Smooth muscle cell (in vitro differentiated cells): ENCODE measurements at regions not wholly inside any gene's neighbourhood (a gene's known extent, or its start where the extent isn't known, plus 50 kb on each side); places are given as distances from the start of the nearest gene placed in this dataset.

ENCODE experiments used
- DNase-seq: peaks from one replicate; lab custom pipeline; 2025; ENCODE audit not compliant: unreplicated experiment; lab: John Stamatoyannopoulos, UW
- H2AFZ ChIP-seq: fragments of 200-600 bp; sonication (generic); 2 replicates; pipeline ENCODE4 v1.6.0; 2016; ENCODE audit warnings: antibody characterized with exemption, low read depth, mild to moderate bottlenecking
- H3F3A ChIP-seq: fragments of 200-600 bp; sonication (generic); 2 replicates; pipeline ENCODE4 v1.6.0; 2017; ENCODE audit warnings: antibody characterized with exemption, low read depth
- H3K27ac ChIP-seq: fragments of 200-600 bp; sonication (generic); 2 replicates; pipeline ENCODE4 v1.5.1; 2016; ENCODE audit warnings: low read depth, mild to moderate bottlenecking
- H3K27me3 ChIP-seq: fragments of 200-600 bp; sonication (generic); 2 replicates; pipeline ENCODE4 v1.6.1; 2016; ENCODE audit warnings: low read depth, mild to moderate bottlenecking
- H3K36me3 ChIP-seq: fragments of 200-600 bp; sonication (generic); 2 replicates; pipeline ENCODE4 v1.5.1; 2016; ENCODE audit warnings: low read depth
- H3K4me1 ChIP-seq: fragments of 200-600 bp; sonication (generic); 2 replicates; pipeline ENCODE4 v1.5.1; 2016; ENCODE audit warnings: low read depth
- H3K4me2 ChIP-seq: fragments of 200-600 bp; sonication (generic); 2 replicates; pipeline ENCODE4 v1.6.0; 2016; ENCODE audit warnings: mild to moderate bottlenecking
- H3K4me3 ChIP-seq: fragments of 200-600 bp; sonication (generic); 2 replicates; pipeline ENCODE4 v1.5.1; 2016; ENCODE audit warnings: mild to moderate bottlenecking
- H3K79me2 ChIP-seq: fragments of 200-600 bp; sonication (generic); 2 replicates; pipeline ENCODE4 v1.6.0; 2016; ENCODE audit warnings: low read depth, mild to moderate bottlenecking
- H3K9ac ChIP-seq: fragments of 200-600 bp; sonication (generic); 2 replicates; pipeline ENCODE4 v1.6.0; 2016; ENCODE audit warnings: low read depth
- H3K9me3 ChIP-seq: fragments of 200-600 bp; sonication (generic); replicated peaks from 2 replicates; pipeline ENCODE4 v1.5.1; 2016; ENCODE audit warnings: low read depth
- H4K20me1 ChIP-seq: fragments of 200-600 bp; sonication (generic); 2 replicates; pipeline ENCODE4 v1.6.0; 2016; ENCODE audit warnings: low read depth
- WGBS: methylation state at CpG from one replicate; pipeline ENCODE4 v1.1.7; 2016; ENCODE audit warnings: low lambda C conversion rate; 5-methylcytosine and 5-hydroxymethylcytosine counted together
- TF ChIP-seq, protein P1 (sequence below): fragments of 200-600 bp; sonication (generic); IDR thresholded peaks from 2 replicates; pipeline ENCODE4 v1.5.1; 2017; ENCODE audit warnings: borderline replicate concordance, mild to moderate bottlenecking, antibody characterized with exemption; ENCODE audit not compliant: insufficient read depth, poor library complexity, severe bottlenecking

DNA sequence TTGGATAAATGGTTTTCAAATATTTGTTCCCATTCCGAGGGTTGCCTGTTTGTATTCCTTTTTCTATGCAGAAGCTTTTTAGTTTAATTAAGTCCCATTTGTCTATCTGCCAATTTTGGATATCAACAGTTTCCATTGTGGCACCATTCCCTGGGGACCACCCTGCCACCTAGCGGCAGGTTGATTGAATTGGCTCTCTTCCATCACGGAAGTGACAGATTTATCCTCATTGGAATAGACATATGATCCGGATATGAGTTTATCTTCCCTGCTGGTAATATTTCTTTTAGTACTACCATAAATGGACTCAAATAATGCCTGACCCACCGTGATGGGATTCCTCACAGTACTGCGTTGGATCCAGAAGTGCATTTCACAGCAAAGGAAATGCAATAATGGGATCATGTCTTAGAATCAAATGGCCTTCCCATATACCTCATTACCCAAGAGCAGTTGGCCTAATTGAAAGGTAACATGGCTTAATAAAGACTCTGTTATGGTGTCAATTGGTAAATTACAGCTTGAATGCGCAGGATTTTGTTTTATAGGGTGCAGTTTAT is 327.0 kb downstream of the BMP2 start:
- TF ChIP-seq, protein P1, sequence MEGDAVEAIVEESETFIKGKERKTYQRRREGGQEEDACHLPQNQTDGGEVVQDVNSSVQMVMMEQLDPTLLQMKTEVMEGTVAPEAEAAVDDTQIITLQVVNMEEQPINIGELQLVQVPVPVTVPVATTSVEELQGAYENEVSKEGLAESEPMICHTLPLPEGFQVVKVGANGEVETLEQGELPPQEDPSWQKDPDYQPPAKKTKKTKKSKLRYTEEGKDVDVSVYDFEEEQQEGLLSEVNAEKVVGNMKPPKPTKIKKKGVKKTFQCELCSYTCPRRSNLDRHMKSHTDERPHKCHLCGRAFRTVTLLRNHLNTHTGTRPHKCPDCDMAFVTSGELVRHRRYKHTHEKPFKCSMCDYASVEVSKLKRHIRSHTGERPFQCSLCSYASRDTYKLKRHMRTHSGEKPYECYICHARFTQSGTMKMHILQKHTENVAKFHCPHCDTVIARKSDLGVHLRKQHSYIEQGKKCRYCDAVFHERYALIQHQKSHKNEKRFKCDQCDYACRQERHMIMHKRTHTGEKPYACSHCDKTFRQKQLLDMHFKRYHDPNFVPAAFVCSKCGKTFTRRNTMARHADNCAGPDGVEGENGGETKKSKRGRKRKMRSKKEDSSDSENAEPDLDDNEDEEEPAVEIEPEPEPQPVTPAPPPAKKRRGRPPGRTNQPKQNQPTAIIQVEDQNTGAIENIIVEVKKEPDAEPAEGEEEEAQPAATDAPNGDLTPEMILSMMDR: peak; percentile 78
- no peak overlapping the region for H3K27ac ChIP-seq
- no peaks in the 10 kb centered on the region for H3K36me3 ChIP-seq
- WGBS: 21% methylated on average over 7 of the region's 7 CpGs
- H3K79me2 ChIP-seq: no peaks in the 10 kb centered on the region
- H3K4me2 ChIP-seq: no peak overlapping the region
- no peak overlapping the region for H3K9ac ChIP-seq
- DNase-seq: no peak
- H3F3A ChIP-seq: no peaks in the 10 kb centered on the region
- no peaks in the 10 kb centered on the region for H3K4me1 ChIP-seq
- no peaks in the 10 kb centered on the region for H3K27me3 ChIP-seq
- H4K20me1 ChIP-seq: no peaks in the 10 kb centered on the region
- no peak overlapping the region for H3K4me3 ChIP-seq
- peak overlapping the region; percentile 70 for H2AFZ ChIP-seq
- peaks cover 12% of the 10 kb centered on the region for H3K9me3 ChIP-seq

DNA sequence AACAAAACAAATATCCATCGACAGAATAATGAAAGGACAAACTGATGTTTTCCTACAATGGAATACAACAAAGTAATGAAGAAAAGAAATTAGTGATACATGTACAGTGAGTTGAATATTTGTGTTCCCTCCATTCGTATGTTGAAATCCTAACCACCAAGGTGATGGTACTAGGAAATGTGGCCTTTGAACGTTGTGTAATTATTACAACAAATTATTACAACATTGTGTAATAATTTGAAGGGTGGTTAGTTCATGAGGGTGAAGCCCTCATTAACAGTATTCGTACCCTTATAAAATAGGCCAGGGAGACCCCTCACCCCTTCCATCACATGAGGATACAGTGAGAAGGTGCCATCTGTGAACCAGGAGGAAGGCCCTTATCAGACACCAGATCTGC is 339.4 kb downstream of the BMP2 start:
- no peak overlapping the region for H3K27ac ChIP-seq
- no peaks in the 10 kb centered on the region for H3K36me3 ChIP-seq
- no peak overlapping the region for H3K4me2 ChIP-seq
- no peaks in the 10 kb centered on the region for H3K9me3 ChIP-seq
- H3K27me3 ChIP-seq: no peaks in the 10 kb centered on the region
- TF ChIP-seq, protein P1: no peak
- WGBS: 91% methylated on average over 4 of the region's 4 CpGs
- DNase-seq: no peak
- H3K4me3 ChIP-seq: no peak overlapping the region
- no peaks in the 10 kb centered on the region for H4K20me1 ChIP-seq
- H3F3A ChIP-seq: no peaks in the 10 kb centered on the region
- H2AFZ ChIP-seq: no peak overlapping the region
- H3K4me1 ChIP-seq: no peaks in the 10 kb centered on the region
- H3K79me2 ChIP-seq: no peaks in the 10 kb centered on the region
- H3K9ac ChIP-seq: no peak overlapping the region

DNA sequence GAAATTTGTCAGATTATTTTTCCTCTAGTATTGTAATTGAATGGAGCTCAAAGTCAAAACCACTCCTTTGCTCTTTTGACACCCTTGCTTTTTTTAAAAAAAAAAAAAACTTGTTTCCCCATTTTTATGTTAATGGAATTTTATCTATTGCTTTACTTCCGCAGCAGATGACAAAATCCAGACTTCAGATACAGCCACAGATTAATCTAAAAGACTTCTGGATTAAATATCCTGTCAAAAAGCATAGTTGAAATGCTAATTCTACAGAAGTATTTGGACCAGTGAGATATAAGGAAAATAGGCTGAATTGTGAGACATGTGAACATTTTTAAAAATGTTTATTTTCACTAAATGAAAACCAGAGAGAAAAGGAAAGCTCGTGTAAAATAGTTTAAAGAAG is 341.4 kb downstream of the BMP2 start:
- H3K27me3 ChIP-seq: no peaks in the 10 kb centered on the region
- no peaks in the 10 kb centered on the region for H3K36me3 ChIP-seq
- no peak overlapping the region for H3K9ac ChIP-seq
- no peaks in the 10 kb centered on the region for H4K20me1 ChIP-seq
- H3F3A ChIP-seq: no peaks in the 10 kb centered on the region
- peaks cover 8% of the 10 kb centered on the region for H3K4me1 ChIP-seq
- no peak for DNase-seq
- no peak overlapping the region for H3K27ac ChIP-seq
- no peaks in the 10 kb centered on the region for H3K9me3 ChIP-seq
- no peak overlapping the region for H2AFZ ChIP-seq
- 67% methylated on average over 2 of the region's 2 CpGs for WGBS
- no peak overlapping the region for H3K4me3 ChIP-seq
- TF ChIP-seq, protein P1: no peak
- no peak overlapping the region for H3K4me2 ChIP-seq
- no peaks in the 10 kb centered on the region for H3K79me2 ChIP-seq
